ENCODE measurements at regions not wholly inside any gene's neighbourhood (a gene's known extent, or its start where the extent isn't known, plus 50 kb on each side); places are given as distances from the start of the nearest gene placed in this dataset.

GRCh38 chr6:168240160-168240559, 79.4 kb downstream of the DACT2 start:
- H3K4me2 ChIP-seq (replicated peaks; ENCODE audit: low read depth, low read length, poor library complexity, severe bottlenecking) = no peak overlapping the region
- Mint-ChIP-seq H3K27me3 (no peaks in the 10 kb centered on the region), H3K9me3 (ENCODE audit: insufficient read depth) (no peaks in the 10 kb centered on the region), H3K4me3 (no peak overlapping the region), H3K27ac (no peak overlapping the region), H3K4me1 (no peaks in the 10 kb centered on the region)
- no peak overlapping the region for H3K4me3 ChIP-seq (ENCODE audit: control extremely low read depth in 1 of 5, extremely low read depth in 1 of 5, insufficient read depth in 1 of 5, low read depth in 2 of 5, low read length in 4 of 5)
- no peak overlapping the region for H2AFZ ChIP-seq (ENCODE audit: insufficient read depth, low read depth, low read length, poor library complexity, severe bottlenecking)
- no peaks in the 10 kb centered on the region for H3K4me1 ChIP-seq (ENCODE audit: control insufficient read depth in 2 of 2, insufficient read depth in 2 of 2, low read length in 2 of 2)
- no peak overlapping the region for H3K27ac ChIP-seq (ENCODE audit: low read length in 2 of 2)
- no peak for ATAC-seq (ENCODE audit: low read depth)
- no peak overlapping the region for H3K9ac ChIP-seq (ENCODE audit: low read length)
- 82% methylated on average over 2 of the region's 5 CpGs for WGBS (ENCODE audit: insufficient coverage)
- H3K79me2 ChIP-seq (ENCODE audit: control insufficient read depth, insufficient read depth, low read length) = no peaks in the 10 kb centered on the region
- no peak for DNase-seq
- ChIA-PET CTCF (no interaction called here), POLR2A (no interaction called here)
- H3K27me3 ChIP-seq (replicated peaks in 1 of 4; ENCODE audit: control extremely low read depth in 1 of 4, control insufficient read depth in 3 of 4, insufficient read depth in 4 of 4, low read length in 3 of 4) = no peaks in the 10 kb centered on the region
- peaks cover 0 to 5% (median 0%) of the 10 kb centered on the region in 3 donors for H3K9me3 ChIP-seq (ENCODE audit: control extremely low read depth in 1 of 3, control insufficient read depth in 2 of 3, insufficient read depth in 1 of 3, low read length in 2 of 3)
- no peak for TF ChIP-seq CTCF (IDR thresholded peaks at IDR 0.05)
- TF ChIP-seq EZH2 (IDR thresholded peaks at IDR 0.05; ENCODE audit: borderline replicate concordance, insufficient read depth, low read depth, low read length, poor library complexity, severe bottlenecking) = no peak
- intact Hi-C loops (cut with micrococcal nuclease) = no loop called here
- H3K36me3 ChIP-seq (replicated peaks in 1 of 2; ENCODE audit: control extremely low read depth in 1 of 2, control insufficient read depth in 1 of 2, extremely low read depth in 1 of 2, insufficient read depth in 2 of 2, low read length in 1 of 2) = no peaks in the 10 kb centered on the region
- no peaks in the 10 kb centered on the region for H4K20me1 ChIP-seq (ENCODE audit: control insufficient read depth, insufficient read depth, low read length, poor library complexity, severe bottlenecking)

- Histone ChIP-seq H3K36me3 (replicated peaks in 1 of 2; ENCODE audit: control extremely low read depth in 1 of 2, control insufficient read depth in 1 of 2, extremely low read depth in 1 of 2, insufficient read depth in 2 of 2, low read length in 1 of 2) (no peaks in the 10 kb centered on the region), H3K4me2 (replicated peaks; ENCODE audit: low read depth, low read length, poor library complexity, severe bottlenecking) (no peak overlapping the region), H3K9ac (ENCODE audit: low read length) (no peak overlapping the region), H3K4me3 (ENCODE audit: control extremely low read depth in 1 of 5, extremely low read depth in 1 of 5, insufficient read depth in 1 of 5, low read depth in 2 of 5, low read length in 4 of 5) (no peak overlapping the region), H3K4me1 (ENCODE audit: control insufficient read depth in 2 of 2, insufficient read depth in 2 of 2, low read length in 2 of 2) (no peaks in the 10 kb centered on the region), H3K79me2 (ENCODE audit: control insufficient read depth, insufficient read depth, low read length) (no peaks in the 10 kb centered on the region), H3K27ac (ENCODE audit: low read length in 2 of 2) (no peak overlapping the region), H3K27me3 (replicated peaks in 1 of 4; ENCODE audit: control extremely low read depth in 1 of 4, control insufficient read depth in 3 of 4, insufficient read depth in 4 of 4, low read length in 3 of 4) (no peaks in the 10 kb centered on the region), H4K20me1 (ENCODE audit: control insufficient read depth, insufficient read depth, low read length, poor library complexity, severe bottlenecking) (no peaks in the 10 kb centered on the region), H2AFZ (ENCODE audit: insufficient read depth, low read depth, low read length, poor library complexity, severe bottlenecking) (no peak overlapping the region), H3K9me3 (ENCODE audit: control extremely low read depth in 1 of 3, control insufficient read depth in 2 of 3, insufficient read depth in 1 of 3, low read length in 2 of 3) (peaks cover 0 to 5% (median 0%) of the 10 kb centered on the region in 3 donors)
- intact Hi-C loops (cut with micrococcal nuclease) = no loop called here
- Mint-ChIP-seq H3K4me1 (no peaks in the 10 kb centered on the region), H3K9me3 (ENCODE audit: insufficient read depth) (no peaks in the 10 kb centered on the region), H3K27me3 (no peaks in the 10 kb centered on the region), H3K4me3 (no peak overlapping the region), H3K27ac (no peak overlapping the region)
- WGBS (ENCODE audit: insufficient coverage) = 79% methylated on average over 18 of the region's 21 CpGs
- CTCF ChIA-PET = no interaction called here
- POLR2A ChIA-PET = no interaction called here
- ATAC-seq (ENCODE audit: low read depth) (no peak), DNase-seq (no peak)
- no peak for TF ChIP-seq EZH2 (IDR thresholded peaks at IDR 0.05; ENCODE audit: borderline replicate concordance, insufficient read depth, low read depth, low read length, poor library complexity, severe bottlenecking)
- no peak for TF ChIP-seq CTCF (IDR thresholded peaks at IDR 0.05)
Measured at GRCh38 chr6:168239044-168239773, 80.4 kb downstream of the DACT2 start.
